ENCODE measurements at regions not wholly inside any gene's neighbourhood (a gene's known extent, or its start where the extent isn't known, plus 50 kb on each side); places are given as distances from the start of the nearest gene placed in this dataset.
"Not testable (repeated sequence)": the region's sequence is repeated elsewhere in the genome, so short reads cannot be mapped to it uniquely, and the experiment has no call there.

- not testable (repeated sequence) for H3K4me3 ChIP-seq (ENCODE audit: low read depth, low read length)
Observed at GRCh38 chr2:87511195-87511778, 236.6 kb upstream of the PLGLB2 start.

GRCh38 chr2:87512864-87513530, 234.9 kb upstream of the PLGLB2 start:
- H3K4me3 ChIP-seq (ENCODE audit: low read depth, low read length) = not testable (repeated sequence)

GRCh38 chr2:87514034-87514433, 233.9 kb upstream of the PLGLB2 start:
- not testable (repeated sequence) for H3K4me3 ChIP-seq (ENCODE audit: low read depth, low read length)

GRCh38 chr2:87514515-87514914, 233.4 kb upstream of the PLGLB2 start:
- H3K4me3 ChIP-seq (ENCODE audit: low read depth, low read length) = not testable (repeated sequence)

GRCh38 chr2:87515226-87515625, 232.7 kb upstream of the PLGLB2 start:
- H3K4me3 ChIP-seq (ENCODE audit: low read depth, low read length) = not testable (repeated sequence)

- not testable (repeated sequence) for H3K4me3 ChIP-seq (ENCODE audit: low read depth, low read length)
Observed at GRCh38 chr2:87515875-87516274, 232.0 kb upstream of the PLGLB2 start.

- H3K4me3 ChIP-seq (ENCODE audit: low read depth, low read length) = not testable (repeated sequence)
Observed at GRCh38 chr2:87516369-87516967, 231.4 kb upstream of the PLGLB2 start.

GRCh38 chr2:87517438-87517837, 230.4 kb upstream of the PLGLB2 start:
- H3K4me3 ChIP-seq (ENCODE audit: low read depth, low read length) = not testable (repeated sequence)

- not testable (repeated sequence) for H3K4me3 ChIP-seq (ENCODE audit: low read depth, low read length)
Observed at GRCh38 chr2:87518066-87518465, 229.8 kb upstream of the PLGLB2 start.

GRCh38 chr2:87518547-87518946, 229.3 kb upstream of the PLGLB2 start:
- H3K4me3 ChIP-seq (ENCODE audit: low read depth, low read length) = not testable (repeated sequence)

- H3K4me3 ChIP-seq (ENCODE audit: low read depth, low read length) = not testable (repeated sequence)
Observed at GRCh38 chr2:87519158-87520011, 228.5 kb upstream of the PLGLB2 start.

GRCh38 chr2:87521057-87521456, 226.8 kb upstream of the PLGLB2 start:
- not testable (repeated sequence) for H3K4me3 ChIP-seq (ENCODE audit: low read depth, low read length)

GRCh38 chr2:87521489-87521888, 226.4 kb upstream of the PLGLB2 start:
- H3K4me3 ChIP-seq (ENCODE audit: low read depth, low read length) = not testable (repeated sequence)

GRCh38 chr2:87524619-87525188, 223.2 kb upstream of the PLGLB2 start:
- H3K4me3 ChIP-seq (ENCODE audit: low read depth, low read length) = not testable (repeated sequence)

GRCh38 chr2:87525497-87525991, 222.3 kb upstream of the PLGLB2 start:
- not testable (repeated sequence) for H3K4me3 ChIP-seq (ENCODE audit: low read depth, low read length)

GRCh38 chr2:87526258-87526657, 221.6 kb upstream of the PLGLB2 start:
- H3K4me3 ChIP-seq (ENCODE audit: low read depth, low read length) = not testable (repeated sequence)

GRCh38 chr2:87531968-87532715, 215.7 kb upstream of the PLGLB2 start:
- H3K4me3 ChIP-seq (ENCODE audit: low read depth, low read length) = not testable (repeated sequence)

GRCh38 chr2:87533390-87534272, 214.3 kb upstream of the PLGLB2 start:
- H3K4me3 ChIP-seq (ENCODE audit: low read depth, low read length) = not testable (repeated sequence)

All from GM12875 (cell line).